AG10803 (cell line): ENCODE measurements at regions not wholly inside any gene's neighbourhood (a gene's known extent, or its start where the extent isn't known, plus 50 kb on each side); places are given as distances from the start of the nearest gene placed in this dataset.
"Not testable (repeated sequence)": the region's sequence is repeated elsewhere in the genome, so short reads cannot be mapped to it uniquely, and the experiment has no call there.

ENCODE experiments used
- DNase-seq: peaks from one replicate; pipeline ENCODE4 v3.0.0; 2010; ENCODE audit warnings: low read depth
- H3K4me3 ChIP-seq: 2 replicates; pipeline ENCODE4 v1.5.1; 2011; ENCODE audit warnings: mild to moderate bottlenecking, low read length, control low read depth
- TF ChIP-seq, protein P1 (sequence below): conservative IDR thresholded peaks from 2 replicates; pipeline ENCODE4 v1.5.1; 2011; ENCODE audit warnings: mild to moderate bottlenecking, low read length, control low read depth, inconsistent platforms

DNA sequence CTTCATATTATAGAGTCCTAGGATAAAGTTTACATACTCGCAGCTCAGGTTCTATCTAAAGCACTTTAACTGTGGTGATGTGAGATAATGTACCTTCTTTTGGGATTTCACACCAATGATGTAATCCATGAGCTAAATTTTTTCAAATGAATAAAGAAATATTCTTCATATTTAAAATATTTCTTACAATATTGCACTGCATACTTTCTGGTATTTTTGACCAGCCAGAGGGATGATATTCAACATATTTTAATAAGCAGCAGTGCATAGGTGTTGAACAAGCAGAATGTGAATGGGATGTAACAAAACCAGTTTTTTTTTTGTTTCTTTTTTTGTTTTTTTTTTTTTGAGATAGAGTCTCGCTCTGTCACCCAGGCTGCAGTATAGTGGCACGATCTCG is 73.2 kb upstream of the TRIM24 start:
- no peak for DNase-seq

DNA sequence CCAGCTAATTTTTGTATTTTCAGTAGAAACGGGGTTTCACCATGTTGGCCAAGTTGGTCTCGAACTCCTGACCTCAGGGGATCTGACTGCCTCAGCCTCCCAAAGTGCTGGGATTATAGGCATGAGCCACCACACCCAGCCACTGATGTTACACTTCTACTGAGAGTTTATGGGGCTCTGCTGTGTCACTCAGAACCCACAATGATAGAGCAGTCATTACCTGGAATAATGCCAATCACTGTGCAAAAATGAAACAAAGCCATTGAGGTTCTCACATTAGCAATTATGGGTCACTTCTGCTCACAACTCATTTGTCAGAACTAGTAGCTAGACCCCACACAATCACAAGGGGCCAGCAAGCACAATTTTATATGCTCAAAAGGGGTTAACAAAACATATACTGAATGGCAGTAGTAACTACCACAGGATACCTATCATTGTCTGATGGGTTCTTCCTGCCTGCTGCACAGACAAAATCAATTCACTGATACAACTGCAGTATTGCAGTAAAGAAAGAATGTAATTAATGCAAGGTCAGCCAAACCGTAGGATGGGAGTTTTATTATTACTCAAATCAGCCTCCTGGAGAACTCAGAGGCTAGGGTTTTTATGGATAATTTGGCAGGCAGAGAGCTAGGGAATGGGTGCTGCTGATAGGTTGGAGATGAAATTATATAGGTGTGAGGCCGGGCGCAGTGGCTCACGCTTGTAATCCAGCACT is 72.1 kb upstream of the TRIM24 start:
- no peak for DNase-seq
- TF ChIP-seq, protein P1, sequence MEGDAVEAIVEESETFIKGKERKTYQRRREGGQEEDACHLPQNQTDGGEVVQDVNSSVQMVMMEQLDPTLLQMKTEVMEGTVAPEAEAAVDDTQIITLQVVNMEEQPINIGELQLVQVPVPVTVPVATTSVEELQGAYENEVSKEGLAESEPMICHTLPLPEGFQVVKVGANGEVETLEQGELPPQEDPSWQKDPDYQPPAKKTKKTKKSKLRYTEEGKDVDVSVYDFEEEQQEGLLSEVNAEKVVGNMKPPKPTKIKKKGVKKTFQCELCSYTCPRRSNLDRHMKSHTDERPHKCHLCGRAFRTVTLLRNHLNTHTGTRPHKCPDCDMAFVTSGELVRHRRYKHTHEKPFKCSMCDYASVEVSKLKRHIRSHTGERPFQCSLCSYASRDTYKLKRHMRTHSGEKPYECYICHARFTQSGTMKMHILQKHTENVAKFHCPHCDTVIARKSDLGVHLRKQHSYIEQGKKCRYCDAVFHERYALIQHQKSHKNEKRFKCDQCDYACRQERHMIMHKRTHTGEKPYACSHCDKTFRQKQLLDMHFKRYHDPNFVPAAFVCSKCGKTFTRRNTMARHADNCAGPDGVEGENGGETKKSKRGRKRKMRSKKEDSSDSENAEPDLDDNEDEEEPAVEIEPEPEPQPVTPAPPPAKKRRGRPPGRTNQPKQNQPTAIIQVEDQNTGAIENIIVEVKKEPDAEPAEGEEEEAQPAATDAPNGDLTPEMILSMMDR = no peak
- H3K4me3 ChIP-seq = no peak overlapping the region

More for the DNA sequence above, 73.2 kb upstream of the TRIM24 start:
- H3K4me3 ChIP-seq = no peak overlapping the region
- TF ChIP-seq, protein P1 = no peak

DNA sequence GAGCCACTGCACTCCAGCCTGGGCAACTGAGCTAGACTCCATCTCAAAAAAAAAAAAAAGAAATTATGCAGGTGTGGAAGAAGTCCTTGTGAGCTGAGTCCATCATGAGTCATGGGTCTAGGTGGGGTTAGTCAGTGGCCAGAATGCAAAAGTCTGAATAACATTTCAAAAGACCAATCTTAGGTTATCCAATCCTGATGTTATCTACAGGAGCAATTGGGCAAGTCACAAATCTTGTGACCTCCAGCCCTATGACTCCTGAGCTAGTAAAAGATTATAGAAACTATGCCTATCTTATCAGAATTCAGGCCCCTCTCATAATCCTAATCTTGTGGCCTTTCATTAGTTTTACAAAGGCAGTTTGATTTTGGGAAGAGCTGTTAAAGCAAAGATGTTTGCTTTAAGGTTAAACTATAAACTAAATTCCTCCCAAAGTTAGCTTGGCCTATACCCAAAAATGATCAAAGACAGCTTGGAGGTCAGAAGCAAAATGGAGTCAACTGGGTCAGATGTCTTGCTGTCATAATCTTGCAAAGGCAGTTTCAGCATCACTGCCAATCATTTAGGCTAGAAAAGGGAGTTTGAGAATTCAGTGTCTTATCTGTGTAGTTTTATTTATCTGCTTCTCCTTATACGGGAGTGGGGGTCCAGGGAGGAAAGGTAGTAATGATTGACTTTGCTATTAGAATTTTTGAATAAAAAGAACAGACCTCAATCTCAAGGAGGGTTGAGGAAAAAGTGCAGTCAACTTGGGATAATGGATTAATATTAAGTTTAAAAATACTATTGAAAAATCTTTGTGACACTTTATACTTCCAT is 71.2 kb upstream of the TRIM24 start:
- no peak overlapping the region for H3K4me3 ChIP-seq
- DNase-seq = no peak
- TF ChIP-seq, protein P1 = no peak

DNA sequence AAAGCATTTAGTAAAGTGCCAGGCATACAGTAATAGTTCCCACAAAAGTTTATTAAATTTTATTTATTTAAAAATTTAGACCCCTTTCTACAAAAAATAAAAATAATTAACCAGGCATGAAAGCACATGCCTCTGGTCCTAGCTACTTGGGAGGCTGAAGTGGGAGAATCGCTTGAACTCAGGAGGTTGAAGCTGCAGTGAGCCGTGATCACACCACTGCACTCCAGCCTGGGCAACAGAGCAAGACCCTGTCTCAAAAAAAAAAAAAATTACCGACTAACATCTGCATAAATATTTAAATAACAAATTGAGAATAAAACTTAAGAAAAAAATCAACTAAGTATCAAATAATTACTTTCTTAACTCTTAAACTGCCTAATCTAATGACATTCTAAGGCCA is 64.3 kb upstream of the TRIM24 start:
- TF ChIP-seq, protein P1 = no peak
- no peak overlapping the region for H3K4me3 ChIP-seq
- DNase-seq = no peak

DNA sequence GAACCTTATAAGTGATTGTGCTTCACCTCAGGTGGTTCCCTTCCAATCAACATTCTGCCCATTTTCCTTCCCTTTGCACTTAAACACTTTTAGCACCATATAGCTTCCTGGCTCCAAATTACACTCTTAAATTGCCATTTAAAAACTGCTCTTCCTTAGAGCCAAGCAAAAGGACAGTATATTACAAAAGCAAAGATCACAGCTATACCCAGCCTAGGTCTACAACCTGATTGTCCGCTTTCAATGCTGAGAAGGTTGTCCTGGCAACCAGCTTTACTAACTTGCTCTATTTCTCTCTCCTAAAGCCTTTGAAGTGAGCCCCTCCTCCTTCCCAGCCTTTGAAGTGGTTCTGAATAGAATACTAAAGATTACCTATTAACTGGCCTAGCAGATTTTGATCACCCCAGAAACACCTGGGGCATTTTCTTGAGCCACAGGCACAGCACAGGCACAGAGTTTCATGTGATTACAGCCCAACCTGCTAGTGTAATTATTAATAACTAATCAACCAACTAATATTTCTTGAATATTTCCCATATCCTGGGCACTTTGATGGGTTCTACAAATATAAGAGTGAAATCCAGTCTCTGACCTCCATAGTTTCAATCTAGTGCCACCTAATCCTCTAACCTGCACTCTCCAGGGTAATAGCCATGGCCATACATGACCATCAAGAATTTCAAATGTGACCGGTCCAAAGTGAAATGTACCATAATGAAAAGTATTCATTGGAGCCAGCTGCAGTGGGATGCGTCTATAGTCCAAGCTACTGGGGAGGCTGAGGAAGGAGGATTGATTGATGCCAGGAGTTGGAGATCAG is 63.6 kb upstream of the TRIM24 start:
- TF ChIP-seq, protein P1 = no peak
- H3K4me3 ChIP-seq = no peak overlapping the region
- DNase-seq = no peak

DNA sequence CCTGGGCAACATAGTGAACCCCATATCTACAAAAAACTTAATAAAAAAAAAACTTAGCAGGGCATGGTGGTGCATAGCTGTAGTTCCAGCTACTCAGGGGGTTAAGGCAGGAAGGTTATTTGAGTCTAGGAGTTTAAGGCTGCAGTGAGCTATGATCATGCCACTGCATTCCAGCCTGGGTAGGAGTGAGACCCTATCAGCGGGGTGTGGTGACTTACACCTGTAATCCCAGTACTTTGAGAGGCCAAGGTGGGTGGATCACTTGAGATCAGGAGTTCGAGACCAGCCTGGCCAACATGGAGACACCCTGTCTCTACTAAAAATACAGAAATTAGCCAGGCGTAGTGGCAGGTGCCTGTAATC is 63.0 kb upstream of the TRIM24 start:
- not testable (repeated sequence) for H3K4me3 ChIP-seq, DNase-seq

DNA sequence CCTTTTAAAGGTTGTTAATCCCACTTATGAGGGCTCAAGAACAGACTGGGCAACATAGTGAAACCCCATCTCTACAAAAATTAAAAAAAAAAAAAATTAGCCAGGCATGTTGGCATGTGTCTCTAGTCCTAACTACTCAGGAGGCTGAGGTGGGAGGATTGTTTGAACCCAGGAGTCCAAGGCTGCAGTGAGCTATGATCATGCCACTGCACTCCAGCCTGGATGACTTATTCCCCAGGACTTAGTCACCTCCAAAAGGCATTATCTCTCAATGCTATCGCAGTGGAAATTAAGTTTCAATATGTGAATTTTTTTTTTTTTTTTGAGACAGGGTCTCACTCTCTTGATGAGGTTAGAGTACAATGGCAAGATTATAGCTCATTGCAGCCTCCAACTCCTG is 61.2 kb upstream of the TRIM24 start:
- no peak overlapping the region for H3K4me3 ChIP-seq
- TF ChIP-seq, protein P1 = no peak
- DNase-seq = no peak
